GM23338 (cell line): ENCODE measurements at regions not wholly inside any gene's neighbourhood (a gene's known extent, or its start where the extent isn't known, plus 50 kb on each side); places are given as distances from the start of the nearest gene placed in this dataset.

ENCODE experiments used
- ATAC-seq: fragments of 200-7000 bp; cut with Tn5 transposase; 3 replicates; pipeline ENCODE4 v1.9.1; 2020
- DNase-seq: peaks from one replicate; pipeline ENCODE4 v3.0.0-alpha.2; 2015; ENCODE audit warnings: low spot score
- H2AFZ ChIP-seq: fragments of 200-600 bp; sonication (generic); 2 replicates; pipeline ENCODE4 v1.8.0; 2016; ENCODE audit warnings: antibody characterized with exemption, mild to moderate bottlenecking, moderate library complexity
- H3F3A ChIP-seq: fragments of 200-600 bp; sonication (generic); replicated peaks from 2 replicates; pipeline ENCODE4 v1.8.0; 2017; ENCODE audit warnings: antibody characterized with exemption, mixed run types, low read depth
- H3K27ac ChIP-seq: fragments of 200-600 bp; sonication (generic); 2 replicates; pipeline ENCODE4 v1.6.1; 2016; ENCODE audit warnings: low read depth
- H3K27me3 ChIP-seq: fragments of 200-600 bp; sonication (generic); 2 replicates; pipeline ENCODE4 v1.8.0; 2016; ENCODE audit warnings: mild to moderate bottlenecking, mixed run types, moderate library complexity; ENCODE audit not compliant: insufficient read depth
- H3K36me3 ChIP-seq: fragments of 200-600 bp; sonication (generic); 2 replicates; pipeline ENCODE4 v1.8.0; 2016; ENCODE audit warnings: mild to moderate bottlenecking; ENCODE audit not compliant: insufficient read depth
- H3K4me1 ChIP-seq: fragments of 200-600 bp; sonication (generic); 2 replicates; pipeline ENCODE4 v1.8.0; 2016; ENCODE audit warnings: mild to moderate bottlenecking, moderate library complexity; ENCODE audit not compliant: insufficient read depth
- H3K4me2 ChIP-seq: fragments of 200-600 bp; sonication (generic); 2 replicates; pipeline ENCODE4 v1.7.1; 2017; ENCODE audit warnings: mixed run types
- H3K4me3 ChIP-seq: fragments of 200-600 bp; sonication (generic); 2 replicates; pipeline ENCODE4 v1.6.1; 2016; ENCODE audit warnings: mixed run types
- H3K79me2 ChIP-seq: fragments of 200-600 bp; sonication (generic); replicated peaks from 2 replicates; pipeline ENCODE4 v1.8.0; 2017; ENCODE audit warnings: mild to moderate bottlenecking; ENCODE audit not compliant: insufficient read depth
- H3K9me2 ChIP-seq: fragments of 200-600 bp; sonication (generic); 2 replicates; pipeline ENCODE4 v1.8.0; 2017; ENCODE audit not compliant: insufficient read depth
- H4K20me1 ChIP-seq: fragments of 200-600 bp; sonication (generic); replicated peaks from 2 replicates; pipeline ENCODE4 v1.8.0; 2017; ENCODE audit warnings: mild to moderate bottlenecking; ENCODE audit not compliant: insufficient read depth
- H3K27ac Mint-ChIP-seq: 2 replicates; pipeline ENCODE4 v1.8.0; 2020; ENCODE audit warnings: inconsistent platforms, mild to moderate bottlenecking, moderate library complexity, mixed read lengths
- H3K27me3 Mint-ChIP-seq: 3 replicates; pipeline ENCODE4 v1.8.0; 2022; ENCODE audit warnings: low read depth, mild to moderate bottlenecking, moderate library complexity, mixed read lengths, inconsistent platforms; ENCODE audit not compliant: insufficient read depth, poor library complexity
- H3K36me3 Mint-ChIP-seq: 3 replicates; pipeline ENCODE4 v1.8.0; 2021; ENCODE audit warnings: low read depth, mild to moderate bottlenecking, inconsistent platforms, moderate library complexity, mixed read lengths
- H3K4me1 Mint-ChIP-seq: 3 replicates; pipeline ENCODE4 v1.8.0; 2020; ENCODE audit warnings: mild to moderate bottlenecking, inconsistent platforms, mixed read lengths
- H3K4me3 Mint-ChIP-seq: 3 replicates; pipeline ENCODE4 v1.8.0; 2021; ENCODE audit warnings: moderate library complexity, mild to moderate bottlenecking, inconsistent platforms, mixed read lengths
- H3K9me3 Mint-ChIP-seq: 3 replicates; pipeline ENCODE4 v1.8.0; 2020; ENCODE audit warnings: moderate library complexity, mild to moderate bottlenecking, inconsistent platforms, mixed read lengths
- CREB1 ChIP-seq: fragments of 250-450 bp; sonication (Bioruptor Pico); IDR thresholded peaks from 2 replicates; pipeline ENCODE4 v1.5.0; 2020; ENCODE audit warnings: low read depth, mild to moderate bottlenecking, moderate library complexity
- CTCF ChIP-seq, 2 experiments: fragments of 200-600 bp in 1 of 2; sonication (generic) in 1 of 2; conservative IDR thresholded peaks; 2 replicates each; pipeline versions ENCODE4 v1.5.1 to v1.6.1; 2016 to 2017; ENCODE audit warnings: antibody characterized with exemption in 2 of 2, low read depth in 2 of 2, mild to moderate bottlenecking in 2 of 2, moderate library complexity in 1 of 2
- ETS1 ChIP-seq: IDR thresholded peaks from 2 replicates; pipeline ENCODE4 v1.6.1; 2016; ENCODE audit warnings: antibody characterized with exemption
- EZH2 ChIP-seq: fragments of 200-600 bp; sonication (generic); IDR thresholded peaks from one replicate; pipeline ENCODE4 v1.8.0; 2017; ENCODE audit warnings: antibody characterized with exemption, mild to moderate bottlenecking, low read depth; ENCODE audit not compliant: unreplicated experiment
- EZH2phosphoT487 ChIP-seq: fragments of 200-600 bp; sonication (generic); IDR thresholded peaks from one replicate; pipeline ENCODE4 v1.8.1; 2018; ENCODE audit warnings: antibody characterized with exemption; ENCODE audit not compliant: unreplicated experiment
- JUNB ChIP-seq: IDR thresholded peaks from one replicate; pipeline ENCODE4 v1.6.1; 2016; ENCODE audit warnings: antibody characterized with exemption; ENCODE audit not compliant: unreplicated experiment
- NANOG ChIP-seq: IDR thresholded peaks from 2 replicates; pipeline ENCODE4 v1.6.1; 2016; ENCODE audit warnings: antibody characterized with exemption, borderline replicate concordance
- POLR2AphosphoS5 ChIP-seq: IDR thresholded peaks from 2 replicates; pipeline ENCODE4 v1.6.1; 2016; ENCODE audit warnings: antibody characterized with exemption, low read depth
- REST ChIP-seq: IDR thresholded peaks from one replicate; pipeline ENCODE4 v1.6.1; 2018; ENCODE audit warnings: antibody characterized with exemption; ENCODE audit not compliant: unreplicated experiment
- STAT1 ChIP-seq: IDR thresholded peaks from one replicate; pipeline ENCODE4 v1.6.1; 2016; ENCODE audit warnings: antibody characterized with exemption; ENCODE audit not compliant: unreplicated experiment
- ZNF114 ChIP-seq: fragments of 250-450 bp; sonication (Bioruptor Pico); IDR thresholded peaks from 2 replicates; pipeline ENCODE4 v1.5.0; 2020; ENCODE audit warnings: mild to moderate bottlenecking, moderate library complexity
- ZNF331 ChIP-seq: fragments of 250-450 bp; sonication (Bioruptor Pico); IDR thresholded peaks from 2 replicates; pipeline ENCODE4 v1.5.0; 2020; ENCODE audit warnings: low read depth, mild to moderate bottlenecking, moderate library complexity
- ZNF462 ChIP-seq: fragments of 250-450 bp; sonication (Bioruptor Pico); IDR thresholded peaks from 2 replicates; pipeline ENCODE4 v1.5.0; 2020; ENCODE audit warnings: mild to moderate bottlenecking, moderate library complexity

- H3K79me2 ChIP-seq = no peaks in the 10 kb centered on the region
- no peaks in the 10 kb centered on the region for H3K36me3 Mint-ChIP-seq
Observed at GRCh38 chr2:78701546-78701945, 324.0 kb upstream of the REG3G start.

More at GRCh38 chr2:78701546-78701945, 324.0 kb upstream of the REG3G start:
- no peak for ATAC-seq
- Histone ChIP-seq H3K27me3 (no peaks in the 10 kb centered on the region), H2AFZ (no peak overlapping the region), H4K20me1 (no peaks in the 10 kb centered on the region), H3K4me3 (no peak overlapping the region), H3K36me3 (no peaks in the 10 kb centered on the region), H3K9me2 (no peaks in the 10 kb centered on the region), H3K27ac (no peak overlapping the region), H3F3A (no peaks in the 10 kb centered on the region), H3K4me1 (no peaks in the 10 kb centered on the region), H3K4me2 (no peak overlapping the region)
- DNase-seq = no peak
- no peaks in the 10 kb centered on the region for H3K27me3 Mint-ChIP-seq
- H3K4me3 Mint-ChIP-seq = no peak overlapping the region
- H3K27ac Mint-ChIP-seq = no peak overlapping the region
- no peaks in the 10 kb centered on the region for H3K4me1 Mint-ChIP-seq
- no peaks in the 10 kb centered on the region for H3K9me3 Mint-ChIP-seq
- TF ChIP-seq JUNB (no peak), ZNF462 (CRISPR knock-in tag) (no peak), EZH2 (no peak), REST (no peak), EZH2phosphoT487 (no peak), CTCF (conservative IDR thresholded peaks at IDR 0.05; ENCODE audit: low read depth in 2 of 2) (no peak), POLR2AphosphoS5 (no peak), STAT1 (no peak), ETS1 (no peak), ZNF114 (CRISPR knock-in tag) (no peak), CREB1 (no peak), NANOG (no peak), ZNF331 (CRISPR knock-in tag) (no peak)
